ENCODE measurements at regions not wholly inside any gene's neighbourhood (a gene's known extent, or its start where the extent isn't known, plus 50 kb on each side); places are given as distances from the start of the nearest gene placed in this dataset.
"Not testable (repeated sequence)": the region's sequence is repeated elsewhere in the genome, so short reads cannot be mapped to it uniquely, and the experiment has no call there.

DNA sequence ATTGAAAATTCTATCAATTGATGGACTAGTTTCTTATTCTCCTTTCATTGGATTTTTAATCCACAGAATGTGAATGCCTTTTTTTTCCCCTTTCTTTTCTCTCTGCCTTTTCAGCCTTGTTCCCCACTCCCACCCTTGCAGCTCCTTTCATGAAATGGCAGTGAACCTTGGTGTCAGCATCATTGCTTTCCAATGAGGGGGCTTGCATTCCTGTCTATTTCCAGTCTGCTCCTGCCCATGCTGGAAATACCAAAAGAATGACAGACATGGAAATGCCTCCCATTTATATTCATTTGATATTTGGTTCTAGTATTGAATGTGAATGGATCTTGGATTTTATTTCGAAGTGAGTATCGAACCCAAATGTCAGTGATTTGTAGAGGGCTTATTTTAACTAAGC, 162.7 kb upstream of the SGCD start:
- no peak for DNase-seq

DNA sequence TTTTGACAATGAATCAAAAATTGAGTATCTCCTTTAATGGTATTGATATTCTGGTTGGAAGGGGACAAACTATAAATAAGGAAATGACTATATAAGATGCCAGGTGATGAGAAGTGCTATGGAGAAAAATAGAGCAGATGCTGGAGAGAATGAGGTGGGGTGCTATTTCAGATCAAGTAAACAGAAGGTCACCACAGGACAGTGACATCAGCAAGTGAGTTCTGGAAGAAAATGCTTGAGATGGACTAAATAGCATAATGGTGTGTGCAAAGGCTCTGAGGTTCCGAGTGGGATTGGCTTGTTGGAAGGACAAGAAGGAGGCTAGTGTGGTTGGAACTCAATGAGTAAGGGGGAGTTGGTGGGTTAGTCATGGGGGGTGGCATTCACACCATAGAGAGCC, 157.5 kb upstream of the SGCD start:
- no peak for DNase-seq

DNA sequence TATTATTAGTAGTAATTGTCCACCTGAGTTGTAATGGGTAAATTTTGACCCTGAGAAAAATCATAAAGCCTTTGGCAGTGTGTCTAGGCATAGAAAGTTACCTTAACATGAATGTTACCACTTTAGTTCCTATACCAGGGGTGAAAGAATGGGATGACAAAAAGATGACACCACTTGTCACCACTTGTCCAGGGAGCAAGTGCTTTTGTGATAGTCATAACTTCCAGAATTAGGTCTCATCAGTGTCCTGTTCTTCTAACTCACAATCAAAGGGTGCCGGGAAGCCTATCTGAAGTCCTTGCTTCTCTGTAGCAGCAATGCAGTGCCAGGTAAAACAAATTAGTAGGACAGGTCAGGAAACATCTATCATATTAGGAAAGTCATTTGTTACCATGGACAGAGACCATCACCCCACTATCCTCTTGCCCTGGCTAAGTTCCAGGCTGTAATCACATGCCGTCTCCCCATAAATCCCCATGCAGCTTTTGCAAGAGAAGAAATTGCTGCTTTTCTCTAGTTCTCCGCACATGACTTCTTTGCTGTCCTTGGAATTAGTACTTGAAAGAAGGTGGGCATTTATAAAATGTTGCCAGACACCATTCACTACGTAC, 156.5 kb upstream of the SGCD start:
- DNase-seq = no peak

DNA sequence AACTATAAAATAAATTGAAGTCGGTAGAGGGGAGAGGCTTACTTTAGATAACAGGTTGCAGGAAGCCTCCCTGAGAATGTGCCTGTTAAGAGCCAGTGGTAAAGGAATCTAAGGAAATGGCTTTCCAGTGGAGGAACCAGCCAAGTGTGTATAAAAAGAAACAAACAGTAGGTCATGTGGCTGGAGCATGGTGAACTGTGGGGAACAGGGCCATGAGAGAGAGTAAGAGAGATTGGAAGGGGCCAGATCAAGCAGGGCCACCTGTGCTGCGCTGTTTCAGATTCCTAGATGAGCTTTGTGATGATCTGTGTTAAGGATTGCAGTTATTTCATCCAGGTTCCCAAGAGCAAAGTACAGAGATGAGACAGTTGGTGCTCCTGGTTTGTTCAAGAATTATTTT, 152.7 kb upstream of the SGCD start:
- DNase-seq = no peak

DNA sequence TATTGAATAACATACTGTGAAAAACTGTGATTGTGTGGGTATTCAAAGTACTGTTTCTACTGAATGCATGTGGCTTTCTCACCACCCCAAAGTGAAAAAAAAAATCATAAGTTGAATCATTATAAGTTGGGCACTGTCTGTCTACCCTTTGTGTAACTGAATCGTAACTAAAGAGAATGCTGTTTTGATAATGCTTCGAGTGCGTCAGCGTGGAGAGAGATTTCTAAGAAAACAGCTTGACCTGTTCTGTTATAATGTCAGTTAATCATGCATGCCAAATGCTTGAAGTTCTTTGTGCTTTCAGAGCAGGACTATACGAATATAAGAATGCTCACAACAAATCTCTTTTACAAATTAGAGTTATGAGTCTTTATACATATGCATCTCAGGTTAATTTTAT, 148.8 kb upstream of the SGCD start:
- DNase-seq = no peak

DNA sequence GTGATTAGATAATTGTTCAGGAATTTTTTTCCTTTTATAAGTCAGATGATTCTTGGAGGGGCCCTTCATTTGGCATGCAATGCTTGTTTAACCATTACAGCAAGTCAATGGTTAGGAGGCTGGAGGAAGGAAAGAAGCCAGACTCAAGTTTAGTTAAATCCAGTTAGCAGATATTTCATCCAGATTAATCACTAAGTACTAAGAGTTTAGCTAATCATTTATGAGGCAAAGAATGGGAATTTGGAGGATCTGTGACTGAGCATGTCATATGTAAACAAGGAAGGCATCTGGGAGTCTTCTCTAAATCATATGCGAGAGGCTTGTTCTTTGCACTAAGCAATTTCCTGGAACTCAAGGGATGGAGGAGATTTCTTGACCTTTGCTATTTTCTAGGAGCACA, 145.3 kb upstream of the SGCD start:
- no peak for DNase-seq

DNA sequence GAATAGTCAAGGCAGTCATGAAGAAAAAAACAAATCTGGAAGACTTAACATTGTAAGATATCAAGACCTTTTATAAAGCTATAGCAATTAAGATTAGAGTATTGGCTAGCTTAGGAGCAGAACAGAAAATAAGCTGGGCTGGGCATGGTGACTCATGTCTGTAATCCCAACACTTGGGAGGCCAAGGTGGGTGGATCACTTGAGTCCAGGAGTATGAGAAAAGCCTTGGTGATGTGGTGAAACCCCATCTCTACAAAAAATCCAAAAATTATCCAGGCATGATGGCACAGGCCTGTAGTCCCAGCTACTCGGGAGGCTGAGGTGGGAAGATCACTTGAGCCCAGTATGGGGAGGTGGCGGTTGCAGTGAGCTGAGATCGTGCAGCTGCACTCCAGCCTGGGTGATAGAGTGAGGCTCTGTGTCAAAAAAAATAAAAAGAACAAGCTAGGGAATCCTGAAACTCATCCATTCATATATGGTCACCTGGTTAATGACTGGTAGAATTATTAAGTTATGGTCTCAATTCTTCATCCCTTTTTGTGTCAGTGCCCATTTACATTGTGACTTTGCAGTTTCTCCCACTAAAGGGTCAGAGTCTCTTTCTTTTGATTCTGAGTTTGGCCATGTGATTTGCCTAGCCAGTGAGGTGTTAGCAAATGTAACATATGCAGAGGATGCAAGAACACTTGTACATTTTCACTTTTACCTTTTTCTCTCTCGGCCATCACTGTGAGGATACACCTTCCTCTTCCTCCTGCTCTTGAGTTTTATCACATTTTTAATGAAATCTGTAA, 144.6 kb upstream of the SGCD start:
- DNase-seq = no peak

DNA sequence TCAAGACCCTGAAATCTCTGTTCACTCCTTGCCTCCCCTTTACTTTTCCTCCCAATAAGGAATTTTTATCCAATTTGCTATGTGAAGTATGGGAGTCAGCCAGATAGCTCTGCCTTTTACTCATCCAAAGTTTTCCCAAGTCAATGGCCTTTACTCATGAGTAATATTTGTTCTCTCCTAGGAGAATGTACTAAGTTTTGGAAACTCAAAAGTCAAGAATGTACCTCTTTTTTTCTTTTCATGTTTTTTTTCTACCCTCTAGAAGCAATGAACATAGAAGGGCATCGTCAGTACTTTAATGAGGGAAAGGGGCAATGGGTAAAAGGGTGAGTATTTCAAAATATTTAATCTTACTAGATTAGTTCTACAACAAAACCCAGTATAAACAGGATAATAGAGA, 140.2 kb upstream of the SGCD start:
- no peak for DNase-seq

DNA sequence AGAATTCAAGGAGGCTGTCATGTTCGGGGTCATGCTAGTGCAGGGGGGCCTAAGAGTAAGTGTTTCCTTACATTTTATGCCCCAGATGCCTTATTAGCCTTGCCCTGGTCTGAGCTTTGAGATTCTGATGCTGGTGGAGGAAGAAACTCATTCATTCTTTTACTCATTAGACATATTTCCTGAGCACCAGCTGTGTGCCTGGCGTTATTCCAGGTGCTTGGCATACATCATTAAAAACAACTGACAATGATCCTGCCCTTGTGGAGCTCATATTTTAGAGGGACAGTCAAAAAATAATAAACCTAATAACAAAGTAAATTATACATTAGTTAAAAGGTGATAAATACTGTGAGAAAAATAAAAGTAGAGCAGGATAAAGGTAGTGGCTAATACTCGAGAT, 138.9 kb upstream of the SGCD start:
- no peak for DNase-seq

DNA sequence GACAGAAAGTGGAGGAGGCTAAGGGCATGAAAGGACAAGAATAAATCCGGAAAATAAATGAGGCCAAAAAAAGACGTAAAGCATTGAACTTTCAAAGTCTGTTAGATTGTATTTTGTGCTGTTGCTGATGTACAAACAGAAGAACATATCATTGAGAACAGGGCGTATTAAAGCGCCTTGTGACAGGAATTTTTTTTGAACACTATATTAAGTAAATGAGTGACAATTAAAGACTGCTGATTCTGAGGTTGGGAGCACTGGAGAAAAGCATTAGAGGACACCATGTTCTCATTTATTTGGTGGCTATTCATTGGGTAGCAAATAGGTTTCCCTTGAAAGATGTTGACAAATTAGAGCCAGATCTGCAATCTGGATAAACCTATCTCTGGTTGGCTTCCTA, 137.3 kb upstream of the SGCD start:
- no peak for DNase-seq

DNA sequence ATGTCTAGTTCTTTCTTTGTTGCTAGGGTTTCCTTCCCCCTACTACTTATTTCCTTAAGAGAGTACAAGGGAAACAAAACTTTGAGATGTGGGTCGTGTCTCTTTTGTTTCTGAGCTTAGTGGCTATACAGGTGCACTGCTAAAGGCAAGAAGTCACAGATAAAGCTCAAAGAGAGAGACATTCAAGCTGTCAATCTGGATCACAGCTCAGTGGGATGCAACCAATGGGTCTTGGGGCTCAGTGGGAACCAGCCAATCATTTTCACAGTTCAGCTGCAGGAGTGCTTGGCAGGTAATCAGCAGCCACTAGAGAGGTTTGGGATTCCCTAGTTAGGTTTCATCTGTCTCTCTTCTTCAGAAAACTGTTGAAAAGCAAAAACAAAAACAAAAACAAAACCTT, 135.4 kb upstream of the SGCD start:
- no peak for DNase-seq

DNA sequence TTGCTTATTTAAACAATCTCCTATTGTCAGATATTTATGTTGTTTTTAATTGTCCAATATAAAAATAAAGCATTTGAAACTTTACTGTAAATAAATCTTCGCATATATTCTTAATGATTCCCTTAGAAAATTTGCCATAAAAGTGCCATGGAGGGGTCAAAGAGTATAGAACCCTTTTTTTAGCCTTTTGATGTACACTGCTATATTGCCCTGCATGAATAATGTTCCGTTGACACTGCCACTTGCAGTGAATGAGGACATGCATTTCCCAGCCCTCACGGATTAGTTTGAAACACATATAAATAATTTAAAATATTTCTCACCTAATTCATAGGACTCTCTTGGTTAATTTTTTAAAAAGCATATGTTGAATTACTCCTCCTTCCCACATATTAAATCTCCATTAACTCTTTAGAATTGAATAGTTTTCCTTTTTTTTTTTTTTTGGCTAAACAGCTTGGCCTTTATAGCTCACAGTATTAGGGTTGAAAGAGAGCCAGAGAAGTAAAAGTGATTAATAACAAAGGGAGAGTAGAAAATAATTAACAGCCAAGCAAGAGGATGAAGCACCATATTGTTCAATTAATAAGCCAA, 129.8 kb upstream of the SGCD start:
- DNase-seq = no peak

DNA sequence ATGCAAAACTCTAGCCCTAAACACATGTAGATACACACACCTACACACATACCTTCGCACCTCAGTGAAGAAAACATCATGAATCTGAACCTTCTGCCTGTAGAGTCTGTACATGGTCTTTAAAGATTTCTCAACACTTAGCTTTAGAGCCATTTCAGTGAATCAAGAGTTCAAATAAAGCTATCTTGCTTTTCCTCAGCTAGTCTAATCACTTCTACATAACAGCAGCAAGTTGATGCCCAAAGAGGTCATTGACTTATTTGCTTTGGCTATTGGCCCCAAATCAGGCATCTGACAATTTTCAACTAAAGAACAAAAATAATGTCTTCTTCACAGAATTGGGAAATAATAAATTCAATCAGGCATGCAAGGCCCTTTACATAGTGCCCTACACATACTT, 127.9 kb upstream of the SGCD start:
- no peak for DNase-seq

DNA sequence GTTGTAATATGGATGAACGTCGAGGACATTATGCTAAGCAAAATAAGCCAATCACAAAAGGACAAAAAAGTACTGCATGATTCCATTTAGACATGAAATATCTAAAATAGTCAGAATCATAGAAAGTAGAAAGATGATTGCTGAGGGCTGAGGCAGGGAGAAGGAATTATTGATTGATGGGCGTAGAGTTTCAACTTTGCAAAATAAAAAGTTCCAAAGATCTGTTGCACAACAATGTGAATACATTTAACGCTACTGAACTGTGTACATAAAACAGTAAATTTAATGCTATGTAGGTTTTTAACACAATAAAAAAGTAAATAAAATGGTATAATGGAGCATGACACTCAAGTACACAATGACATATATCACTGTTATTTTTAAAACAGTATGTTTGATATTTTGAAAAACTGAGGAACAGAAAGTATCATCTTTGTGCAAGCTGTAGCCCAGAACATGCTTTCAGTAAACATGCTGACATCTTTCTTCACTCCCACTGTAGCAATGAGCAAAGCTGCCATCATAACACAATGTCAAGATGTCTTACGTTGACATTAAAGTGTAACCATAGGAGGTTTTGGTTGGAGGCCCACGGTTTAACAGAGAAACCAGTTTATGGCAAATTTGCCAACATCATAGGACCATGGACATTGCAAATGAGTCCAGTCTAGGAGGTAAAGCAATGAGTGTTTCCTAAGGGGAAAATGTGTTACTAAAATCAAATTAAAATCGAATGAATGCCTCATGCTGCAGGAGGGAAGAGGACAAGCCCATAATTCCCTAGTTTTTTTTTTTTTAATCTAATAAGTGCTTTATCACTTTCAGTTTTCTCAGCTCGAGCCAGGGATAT, 125.8 kb upstream of the SGCD start:
- no peak for DNase-seq

DNA sequence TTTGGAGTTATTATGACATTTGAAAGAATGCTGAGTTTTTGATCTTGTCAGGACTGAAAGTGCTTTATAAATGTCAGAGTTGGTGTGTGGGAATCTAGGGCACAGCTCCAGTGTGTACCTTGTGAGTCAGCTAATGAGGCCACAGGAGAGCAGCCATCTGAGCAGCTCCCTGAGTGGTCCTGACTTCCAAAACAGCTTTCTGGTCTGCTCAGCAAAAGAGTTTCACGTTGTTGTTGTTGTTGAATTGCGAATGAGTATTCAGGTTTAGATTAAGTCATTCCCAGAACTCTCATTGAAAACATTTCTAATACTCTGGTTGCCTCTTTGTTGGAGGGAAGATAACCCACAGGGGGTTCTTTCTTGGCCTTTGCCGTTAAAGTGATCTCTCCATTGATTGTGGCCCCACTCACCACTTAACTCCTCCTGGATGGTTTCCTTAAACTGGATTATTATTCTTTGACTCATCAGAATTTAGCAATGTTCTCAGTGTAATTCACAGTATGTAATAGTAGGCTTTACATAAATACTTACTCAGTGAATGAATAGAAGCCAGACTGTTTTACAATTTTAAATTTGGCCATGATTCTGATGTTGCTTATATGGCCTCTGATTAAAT, 125.1 kb upstream of the SGCD start:
- no peak for DNase-seq

DNA sequence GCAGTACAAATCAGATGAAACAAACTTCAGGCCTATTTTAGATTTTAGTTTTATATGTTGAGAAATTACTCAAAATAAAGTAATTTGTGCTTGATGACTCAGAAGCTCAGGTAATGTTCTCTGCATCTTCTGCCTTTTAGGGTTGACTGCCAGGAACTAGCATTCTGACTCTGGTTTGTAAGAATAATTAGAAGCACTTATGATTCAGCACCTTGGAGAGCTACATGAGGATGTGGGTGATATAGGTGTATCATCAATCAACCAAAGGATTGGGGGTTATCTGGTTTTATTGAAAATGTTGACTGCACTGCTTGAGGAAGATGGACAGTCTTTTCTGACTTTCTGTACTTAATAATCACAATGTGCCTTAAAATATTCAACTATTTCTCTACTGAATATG, 118.7 kb upstream of the SGCD start:
- DNase-seq = no peak

DNA sequence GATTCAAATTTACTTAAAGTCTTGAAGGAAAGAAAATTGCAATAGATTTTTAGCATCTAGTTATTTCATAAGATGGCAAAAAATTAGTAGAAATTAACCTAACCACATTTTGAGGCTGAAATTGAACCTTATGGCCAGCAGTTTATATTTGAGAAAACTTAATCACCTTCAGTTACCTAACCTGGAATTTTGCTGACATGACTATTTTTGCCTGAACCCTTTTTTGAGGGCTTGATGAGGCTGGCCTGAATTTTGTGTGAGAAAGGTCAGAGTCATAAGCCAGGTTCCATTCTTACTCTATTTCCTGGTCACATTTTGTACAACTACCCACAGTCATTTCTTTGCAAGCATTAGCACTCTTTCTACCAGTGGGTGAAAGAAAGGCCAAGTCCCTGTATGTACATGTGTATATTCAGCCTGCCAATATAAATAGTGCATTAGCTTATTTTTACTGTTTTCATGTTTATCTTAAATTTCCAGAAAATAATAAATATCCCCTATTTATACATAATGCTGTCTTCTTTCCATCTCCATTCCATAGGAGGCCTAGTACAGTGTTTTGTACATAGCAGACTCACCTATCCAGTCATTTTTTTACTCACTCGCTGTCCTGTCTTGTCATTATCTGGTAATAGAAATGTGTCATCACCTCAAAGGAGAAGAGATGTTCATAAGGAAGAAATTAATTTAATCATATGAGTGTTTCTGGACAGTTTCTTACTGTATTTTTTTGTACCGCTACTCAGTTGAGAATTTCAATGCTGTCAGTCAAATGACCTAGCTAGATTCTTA, 108.4 kb upstream of the SGCD start:
- no peak for DNase-seq

DNA sequence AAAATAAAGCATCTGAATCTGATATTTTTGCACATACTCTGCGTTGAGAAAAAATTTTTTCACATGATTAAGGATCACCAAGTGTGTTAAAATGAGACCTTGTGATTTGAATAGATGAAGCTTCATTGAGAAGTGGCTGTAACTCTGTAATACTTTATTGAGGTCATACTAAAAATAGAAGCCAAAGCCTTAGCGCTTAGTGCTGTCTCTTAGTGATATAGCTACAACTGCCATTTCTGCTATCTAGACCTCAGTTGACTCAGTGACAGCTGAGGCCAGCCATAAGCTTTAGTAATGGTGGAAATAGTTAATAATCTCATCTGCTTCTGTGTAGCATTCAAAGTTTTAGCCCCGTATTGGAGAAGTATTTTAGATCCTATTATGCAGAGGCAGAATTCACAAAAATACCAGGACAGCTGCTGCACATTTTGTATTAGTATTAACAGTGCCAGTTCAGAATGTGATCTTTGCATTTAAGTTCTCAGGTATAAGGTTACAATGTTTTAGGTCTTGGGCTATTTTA, 107.4 kb upstream of the SGCD start:
- no peak for DNase-seq

DNA sequence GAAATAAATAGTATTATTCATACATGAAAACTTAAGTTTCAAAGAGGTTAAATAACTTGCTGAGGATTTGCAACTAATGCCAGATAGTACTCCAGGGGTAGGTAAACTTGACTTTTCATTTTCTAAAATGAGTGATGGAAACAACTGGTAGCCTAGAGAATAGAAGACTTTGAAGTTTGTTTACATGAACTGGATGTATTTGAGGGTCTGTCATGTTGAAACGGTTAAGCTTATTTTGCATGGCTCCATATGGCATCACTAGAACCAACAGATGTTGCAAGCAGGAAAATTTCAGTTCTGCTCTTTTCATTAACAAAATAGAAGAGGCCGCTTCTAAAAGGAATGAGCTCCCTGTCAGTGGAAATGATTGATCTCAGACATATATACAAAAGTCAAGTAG, 105.1 kb upstream of the SGCD start:
- no peak for DNase-seq

DNA sequence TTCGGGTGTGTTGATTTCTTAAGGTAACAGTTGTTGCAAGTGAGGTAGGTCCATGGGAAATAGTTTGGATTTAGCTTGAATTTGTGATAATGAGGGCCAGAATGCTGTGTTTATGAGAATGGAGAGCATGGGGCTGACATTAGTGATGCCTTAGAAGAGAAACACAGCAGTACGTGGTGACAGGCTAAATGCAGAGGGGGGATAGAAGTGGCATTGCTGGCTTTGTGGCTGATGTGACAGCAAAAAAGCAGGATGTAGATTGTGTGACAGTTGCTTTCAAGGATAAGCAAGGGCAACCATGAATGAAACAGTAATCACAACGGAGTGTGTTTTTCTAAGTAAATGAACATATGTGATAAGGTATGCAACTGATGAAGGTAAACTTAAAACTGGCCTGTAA, 103.4 kb upstream of the SGCD start:
- DNase-seq = no peak

DNA sequence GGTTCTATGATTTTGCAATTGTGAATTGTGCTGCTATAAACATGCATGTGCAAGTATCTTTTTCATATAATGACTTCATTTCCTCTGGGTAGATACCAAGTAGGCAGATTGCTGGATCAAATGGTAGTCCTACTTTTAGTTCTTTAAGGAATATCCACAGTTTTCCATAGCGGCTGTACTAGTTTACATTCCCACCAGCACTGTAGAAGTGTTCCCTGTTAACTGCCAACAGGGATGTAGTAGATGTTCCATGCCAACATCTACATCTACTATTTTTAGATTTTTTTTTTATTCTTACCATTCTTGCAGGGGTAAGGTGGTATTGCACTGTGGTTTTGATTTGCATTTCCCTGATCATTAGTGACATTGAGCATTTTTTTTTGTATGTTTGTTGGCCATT, 100.5 kb upstream of the SGCD start:
- not testable (repeated sequence) for DNase-seq

DNA sequence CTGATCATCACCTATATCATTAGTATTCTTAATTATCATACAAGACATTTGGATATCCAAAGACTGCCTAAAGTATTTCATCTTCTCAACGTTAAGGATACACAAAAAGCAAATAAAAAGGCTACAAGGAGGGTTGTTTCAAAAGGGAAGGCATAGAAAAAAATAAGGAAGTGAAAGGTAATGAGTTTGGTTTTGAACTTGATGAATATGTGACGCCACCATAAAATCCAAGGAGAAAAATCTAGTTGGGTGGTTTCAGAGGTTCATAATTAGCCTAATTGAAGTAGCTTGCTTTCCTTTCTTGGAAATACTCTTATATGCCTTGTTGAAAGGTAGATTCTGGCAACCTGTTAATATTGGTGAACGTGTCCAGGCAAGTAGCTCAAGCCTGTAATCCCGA, 96.1 kb upstream of the SGCD start:
- DNase-seq = no peak
